Fibroblast of villous mesenchyme (primary cell): ENCODE measurements at regions not wholly inside any gene's neighbourhood (a gene's known extent, or its start where the extent isn't known, plus 50 kb on each side); places are given as distances from the start of the nearest gene placed in this dataset.

ENCODE experiments used
- DNase-seq: peaks from one replicate; pipeline ENCODE4 v3.0.0-alpha.2; 2010; ENCODE audit warnings: low read depth
- H3K4me3 ChIP-seq: 2 replicates; pipeline ENCODE4 v1.5.1; 2011; ENCODE audit warnings: low read depth, mild to moderate bottlenecking, low read length
- TF ChIP-seq, protein P1 (sequence below): IDR thresholded peaks from 2 replicates; pipeline ENCODE4 v1.5.1; 2012; ENCODE audit warnings: low read depth, mild to moderate bottlenecking, low read length; ENCODE audit not compliant: insufficient read depth

DNA sequence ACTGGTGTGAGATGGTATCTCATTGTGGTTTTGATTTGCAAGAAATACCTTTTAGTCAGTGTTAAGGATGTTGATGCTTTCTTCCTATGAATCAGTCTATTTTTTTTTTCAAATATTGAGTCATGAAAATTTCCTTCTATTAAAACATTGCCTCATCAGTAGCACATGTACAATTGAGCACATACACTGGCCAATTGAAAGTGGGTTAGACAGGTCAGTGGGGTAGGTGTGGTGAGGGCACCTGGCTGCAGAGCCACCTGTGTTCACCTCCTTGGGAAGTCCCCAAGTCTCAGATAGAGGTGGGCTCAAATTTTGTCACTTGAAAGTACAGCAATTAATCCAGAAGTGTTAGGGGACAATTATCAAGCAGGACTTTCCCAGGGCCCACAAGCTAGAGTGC, 243.7 kb downstream of the SPRY1 start:
- no peak overlapping the region for H3K4me3 ChIP-seq
- TF ChIP-seq, protein P1, sequence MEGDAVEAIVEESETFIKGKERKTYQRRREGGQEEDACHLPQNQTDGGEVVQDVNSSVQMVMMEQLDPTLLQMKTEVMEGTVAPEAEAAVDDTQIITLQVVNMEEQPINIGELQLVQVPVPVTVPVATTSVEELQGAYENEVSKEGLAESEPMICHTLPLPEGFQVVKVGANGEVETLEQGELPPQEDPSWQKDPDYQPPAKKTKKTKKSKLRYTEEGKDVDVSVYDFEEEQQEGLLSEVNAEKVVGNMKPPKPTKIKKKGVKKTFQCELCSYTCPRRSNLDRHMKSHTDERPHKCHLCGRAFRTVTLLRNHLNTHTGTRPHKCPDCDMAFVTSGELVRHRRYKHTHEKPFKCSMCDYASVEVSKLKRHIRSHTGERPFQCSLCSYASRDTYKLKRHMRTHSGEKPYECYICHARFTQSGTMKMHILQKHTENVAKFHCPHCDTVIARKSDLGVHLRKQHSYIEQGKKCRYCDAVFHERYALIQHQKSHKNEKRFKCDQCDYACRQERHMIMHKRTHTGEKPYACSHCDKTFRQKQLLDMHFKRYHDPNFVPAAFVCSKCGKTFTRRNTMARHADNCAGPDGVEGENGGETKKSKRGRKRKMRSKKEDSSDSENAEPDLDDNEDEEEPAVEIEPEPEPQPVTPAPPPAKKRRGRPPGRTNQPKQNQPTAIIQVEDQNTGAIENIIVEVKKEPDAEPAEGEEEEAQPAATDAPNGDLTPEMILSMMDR: no peak
- peak; percentile 45 for DNase-seq

DNA sequence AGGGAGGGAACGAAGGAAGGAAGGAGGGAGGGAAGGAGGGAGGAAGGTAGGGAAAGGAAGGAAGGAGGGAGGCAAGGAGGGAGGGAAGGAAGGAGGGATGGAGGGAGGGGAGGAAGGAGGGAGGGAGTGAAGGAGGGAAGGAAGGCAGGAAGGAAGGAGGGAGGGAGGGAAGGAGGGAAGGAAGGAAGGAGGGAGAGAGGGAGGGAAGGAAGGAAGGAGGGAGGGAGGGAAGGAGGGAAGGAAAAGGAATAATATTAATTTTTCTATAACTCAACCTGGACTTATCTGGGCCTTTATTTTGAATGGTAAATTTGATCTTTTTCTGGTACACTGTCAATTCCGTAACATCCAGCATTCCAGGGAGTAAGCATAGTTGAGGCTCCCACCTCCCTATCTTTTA, 244.2 kb downstream of the SPRY1 start:
- TF ChIP-seq, protein P1: no peak

DNA sequence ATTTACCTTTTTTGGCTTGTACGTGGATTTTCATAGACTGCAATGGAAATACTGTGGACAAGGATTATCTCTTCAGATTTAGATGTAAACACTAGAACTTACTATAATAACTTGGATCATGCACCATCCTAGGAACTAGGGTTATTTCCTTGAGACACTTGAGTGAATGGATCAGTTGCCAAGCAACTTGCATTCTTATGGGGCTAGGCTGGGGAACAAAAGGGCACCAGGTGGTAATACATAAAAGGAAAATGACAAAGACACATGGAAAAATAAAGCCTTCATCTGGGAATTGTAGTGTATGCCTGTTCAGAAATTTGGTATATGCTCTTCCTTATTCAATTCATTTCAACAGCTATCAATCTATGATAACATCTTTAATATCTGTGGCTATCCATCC, 247.1 kb downstream of the SPRY1 start:
- no peak for DNase-seq
- H3K4me3 ChIP-seq: no peak overlapping the region
- TF ChIP-seq, protein P1: no peak

More for the DNA sequence above, 244.2 kb downstream of the SPRY1 start:
- no peak for DNase-seq
- no peak overlapping the region for H3K4me3 ChIP-seq

DNA sequence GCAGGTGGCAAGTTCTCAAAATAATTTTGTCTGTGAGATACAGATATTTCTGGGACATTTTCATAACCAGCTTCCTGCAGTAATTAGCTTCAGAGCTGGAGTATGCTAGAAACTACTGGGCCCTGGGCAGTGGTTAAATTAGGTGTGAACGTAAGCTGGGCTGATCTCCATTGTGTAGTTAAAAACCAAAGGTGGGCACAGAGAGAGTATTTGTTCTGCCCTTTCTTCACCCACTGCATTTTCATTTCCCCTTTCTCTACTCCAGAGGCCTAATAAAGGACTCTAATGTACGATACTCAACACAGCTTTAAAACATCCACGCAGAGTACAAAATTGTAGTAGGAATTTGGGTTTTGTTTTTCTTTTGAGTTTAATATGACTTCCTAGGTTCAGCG, 252.7 kb downstream of the SPRY1 start:
- TF ChIP-seq, protein P1: no peak
- no peak overlapping the region for H3K4me3 ChIP-seq
- no peak for DNase-seq

DNA sequence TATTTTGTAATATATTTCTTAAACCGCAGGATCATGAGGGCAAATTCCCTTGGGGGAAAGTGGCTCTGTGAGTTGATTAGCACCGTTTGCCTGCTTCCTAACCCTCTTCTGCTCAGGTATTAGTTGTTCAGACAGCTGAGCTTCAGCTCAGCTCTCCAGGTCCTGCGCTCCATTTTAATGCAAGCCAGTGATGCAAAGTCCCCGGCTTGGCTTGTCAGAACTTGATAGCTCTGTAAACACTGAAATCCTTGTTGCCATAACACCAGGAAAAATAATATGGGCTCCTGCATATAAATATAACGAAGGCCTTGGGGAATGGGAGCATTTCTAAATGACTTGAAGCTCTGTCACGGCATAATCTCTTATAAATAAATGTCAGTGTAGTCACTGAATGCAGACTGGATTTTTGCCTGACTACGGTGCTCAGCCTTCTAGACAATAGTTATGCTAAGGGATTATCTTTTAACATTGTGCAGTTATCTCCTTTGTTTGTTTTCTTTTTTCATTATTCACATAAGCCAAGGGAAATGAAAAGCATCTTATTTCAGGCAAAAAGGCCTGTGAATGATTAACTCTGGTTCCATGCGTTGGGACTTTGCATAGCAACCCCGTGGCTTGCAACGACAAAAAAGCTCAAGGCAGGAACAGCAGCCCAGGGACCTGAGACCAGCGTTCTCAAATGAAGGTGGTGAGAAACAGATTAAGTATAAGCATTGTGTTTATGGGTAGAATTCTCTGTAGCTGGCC, 253.2 kb downstream of the SPRY1 start:
- peak; percentile 86 for DNase-seq
- TF ChIP-seq, protein P1: no peak
- no peak overlapping the region for H3K4me3 ChIP-seq

DNA sequence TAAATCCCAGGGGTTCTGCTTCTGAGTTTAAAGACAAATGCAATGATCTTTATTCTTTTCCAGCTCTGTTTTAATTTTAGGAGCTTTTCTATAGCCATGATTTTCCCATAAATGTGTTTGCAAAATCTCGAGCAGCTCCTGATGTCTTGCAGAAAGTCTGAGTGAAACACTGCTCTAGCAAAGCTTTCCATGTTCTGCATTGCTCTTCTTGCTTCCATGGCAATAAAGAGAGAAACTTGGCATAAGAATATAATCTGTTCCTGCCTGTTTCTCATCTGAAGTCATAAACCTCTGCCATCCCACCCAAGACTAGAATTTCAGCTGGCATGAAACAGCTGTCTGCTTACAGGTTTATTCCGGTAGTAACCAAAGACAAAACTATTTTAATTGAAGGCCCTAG, 254.5 kb downstream of the SPRY1 start:
- no peak overlapping the region for H3K4me3 ChIP-seq
- TF ChIP-seq, protein P1: no peak
- peak; percentile 51 for DNase-seq
